Activated T-helper 1 cell treated with anti-CD3 and anti-CD28 coated beads, Interleukin-12 subunit alpha, Interleukin-12 subunit beta, Interleukin-2, Interleukin-4 antibody, amounts not matched to agents 30 ng/mL and 10 ng/mL and 1 ng/mL, durations not matched to agents 14 hours and 24 hours and 36 hours (primary cell): ENCODE measurements at regions not wholly inside any gene's neighbourhood (a gene's known extent, or its start where the extent isn't known, plus 50 kb on each side); places are given as distances from the start of the nearest gene placed in this dataset.
A peak's percentile ranks its signal among the peaks of the same experiment; 100 is the strongest.

Experiments
- DNase-seq: peaks from one replicate; pipeline ENCODE4 v3.0.0; 2021; ENCODE audit warnings: low spot score
- H3K27ac Mint-ChIP-seq: one replicate; pipeline ENCODE4 v1.8.0; 2021; ENCODE audit warnings: mild to moderate bottlenecking, mixed read lengths
- H3K27me3 Mint-ChIP-seq: one replicate; pipeline ENCODE4 v1.8.0; 2022; ENCODE audit warnings: mild to moderate bottlenecking, moderate library complexity, mixed read lengths; ENCODE audit not compliant: insufficient read depth
- H3K36me3 Mint-ChIP-seq: one replicate; pipeline ENCODE4 v1.8.0; 2021; ENCODE audit warnings: low read depth, mixed read lengths
- H3K4me1 Mint-ChIP-seq: one replicate; pipeline ENCODE4 v1.8.0; 2021; ENCODE audit warnings: low read depth, mixed read lengths
- H3K4me3 Mint-ChIP-seq: one replicate; pipeline ENCODE4 v1.8.0; 2021; ENCODE audit warnings: mild to moderate bottlenecking, moderate library complexity, mixed read lengths
- H3K9me3 Mint-ChIP-seq: one replicate; pipeline ENCODE4 v1.8.0; 2021; ENCODE audit warnings: mixed read lengths
- intact Hi-C: fragments of 100-400 bp; cut with micrococcal nuclease; formaldehyde crosslinking; loops from one replicate; pipeline ENCODE4 v1.15.1; 2024

GRCh38 chrX:10099411-10099810 is 57.4 kb upstream of the CLCN4 start:
- H3K9me3 Mint-ChIP-seq = no peaks in the 10 kb centered on the region
- H3K36me3 Mint-ChIP-seq = peaks cover 39% of the 10 kb centered on the region
- H3K27ac Mint-ChIP-seq = peak overlapping the region; percentile 87
- peak overlapping the region; percentile 79 for H3K4me3 Mint-ChIP-seq
- DNase-seq = no peak
- H3K4me1 Mint-ChIP-seq = peaks cover 34% of the 10 kb centered on the region
- no peaks in the 10 kb centered on the region for H3K27me3 Mint-ChIP-seq
- intact Hi-C loops = loop anchor here (5.0 to 10.0 kb wide), 2 partner anchors 637 to 1665 kb away; no protein-coding TSS in a partner anchor

- intact Hi-C loops = no loop called here
- no peak for DNase-seq
- no peaks in the 10 kb centered on the region for H3K27me3 Mint-ChIP-seq
- H3K36me3 Mint-ChIP-seq = peaks cover 35% of the 10 kb centered on the region
- H3K4me1 Mint-ChIP-seq = peaks cover 31% of the 10 kb centered on the region
- no peak overlapping the region for H3K4me3 Mint-ChIP-seq
- no peaks in the 10 kb centered on the region for H3K9me3 Mint-ChIP-seq
- H3K27ac Mint-ChIP-seq = no peak overlapping the region
Measured at GRCh38 chrX:10101269-10101668, 55.5 kb upstream of the CLCN4 start.

DNA sequence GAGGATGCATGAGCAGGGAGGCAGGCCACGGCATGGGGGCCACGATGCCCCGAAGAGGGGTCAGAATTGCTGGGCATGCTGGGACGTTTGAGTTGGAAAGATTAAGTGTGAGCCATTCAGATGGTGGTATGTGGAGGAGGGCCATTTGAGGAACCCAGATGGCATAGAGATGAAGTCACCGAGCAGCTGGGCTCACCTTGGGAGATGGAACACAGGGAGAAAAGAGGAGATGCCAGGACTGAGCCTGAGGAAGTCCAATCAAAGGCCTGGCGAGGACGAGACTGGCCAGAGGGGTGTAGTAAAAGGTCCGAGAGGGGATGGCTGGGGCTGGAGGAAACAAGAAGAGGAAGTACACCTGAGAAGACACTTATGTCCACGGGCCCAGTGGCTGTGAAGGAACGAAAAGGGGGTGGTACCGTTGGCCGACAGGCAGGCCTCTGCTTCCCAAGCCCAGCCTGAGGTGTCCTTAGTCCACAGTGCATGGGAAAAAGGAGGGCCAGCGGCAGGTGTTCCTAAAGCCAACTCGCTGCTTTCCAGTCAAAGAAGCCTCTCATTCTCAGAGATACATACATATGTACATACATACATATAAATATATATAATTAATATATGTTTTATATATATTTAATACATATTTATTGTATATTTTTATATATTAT is 54.6 kb upstream of the CLCN4 start:
- Mint-ChIP-seq H3K27ac (no peak overlapping the region), H3K4me3 (no peak overlapping the region), H3K9me3 (no peaks in the 10 kb centered on the region), H3K36me3 (peaks cover 31% of the 10 kb centered on the region), H3K27me3 (no peaks in the 10 kb centered on the region), H3K4me1 (peaks cover 35% of the 10 kb centered on the region)
- intact Hi-C loops = no loop called here
- no peak for DNase-seq

DNA sequence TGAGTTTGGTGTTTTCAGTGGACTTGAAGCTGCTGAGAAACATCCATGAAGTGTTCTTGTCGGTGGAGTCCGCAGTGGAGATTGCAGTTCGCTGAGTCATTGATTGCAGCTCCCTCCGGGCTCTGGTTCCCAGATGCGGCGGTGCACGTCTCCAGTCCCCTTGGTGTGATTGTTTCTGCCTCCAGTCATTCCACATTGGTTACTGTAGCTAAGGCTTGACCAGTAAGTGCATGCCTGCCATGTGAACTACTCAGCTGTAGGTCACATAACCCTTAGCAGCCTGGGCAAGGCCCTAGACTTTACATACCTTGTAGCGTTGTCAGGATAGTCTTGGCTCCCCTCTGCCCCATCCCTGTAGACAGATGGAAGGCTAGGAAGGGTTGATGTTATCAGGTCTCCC is 53.8 kb upstream of the CLCN4 start:
- Mint-ChIP-seq H3K4me1 (peaks cover 41% of the 10 kb centered on the region), H3K4me3 (no peak overlapping the region), H3K27ac (no peak overlapping the region), H3K9me3 (no peaks in the 10 kb centered on the region), H3K27me3 (no peaks in the 10 kb centered on the region), H3K36me3 (peaks cover 31% of the 10 kb centered on the region)
- no peak for DNase-seq
- intact Hi-C loops = no loop called here

DNA sequence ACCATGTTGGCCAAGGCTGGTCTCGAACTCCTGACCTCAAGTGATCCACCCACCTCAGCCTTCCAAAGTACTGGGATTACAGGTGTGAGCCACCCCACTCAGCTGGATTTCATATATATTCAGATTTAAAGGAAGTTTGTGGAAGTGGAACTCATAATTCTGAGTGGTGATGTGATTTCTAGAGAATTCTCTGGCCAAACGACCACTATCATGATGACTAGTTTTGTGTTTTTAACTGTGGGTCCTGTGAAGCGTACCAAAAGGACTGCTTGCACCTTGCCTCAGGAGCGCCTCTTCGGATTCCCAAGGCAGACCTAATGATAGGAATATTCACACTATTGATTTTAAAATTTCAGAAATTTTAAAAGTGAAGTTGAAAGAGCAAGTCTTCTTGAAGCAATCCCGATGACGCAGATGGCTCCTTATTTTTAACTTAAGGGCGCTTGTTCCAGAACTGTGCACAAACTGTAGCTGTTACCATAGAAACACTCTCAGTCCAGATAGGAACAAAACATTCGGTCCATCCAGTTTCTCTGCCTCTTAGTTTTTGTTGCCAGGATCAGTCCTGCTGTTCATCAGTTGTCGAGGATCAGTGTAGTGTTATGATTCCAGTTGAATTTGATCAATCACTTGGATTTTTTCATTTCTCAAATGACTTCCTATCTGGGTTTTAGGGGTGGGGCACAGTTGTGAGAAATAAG is 51.7 kb upstream of the CLCN4 start:
- H3K4me3 Mint-ChIP-seq = no peak overlapping the region
- H3K4me1 Mint-ChIP-seq = peaks cover 37% of the 10 kb centered on the region
- no peak for DNase-seq
- H3K36me3 Mint-ChIP-seq = peaks cover 22% of the 10 kb centered on the region
- no peaks in the 10 kb centered on the region for H3K9me3 Mint-ChIP-seq
- intact Hi-C loops = no loop called here
- H3K27ac Mint-ChIP-seq = peak overlapping the region; percentile 29
- H3K27me3 Mint-ChIP-seq = no peaks in the 10 kb centered on the region

- H3K4me1 Mint-ChIP-seq = peaks cover 53% of the 10 kb centered on the region
- H3K27me3 Mint-ChIP-seq = no peaks in the 10 kb centered on the region
- H3K27ac Mint-ChIP-seq = peak overlapping the region; percentile 79
- intact Hi-C loops = loop anchor here (1.0 kb wide), 1 partner anchor 9 kb away; no protein-coding TSS in a partner anchor
- peak overlapping the region; percentile 30 for H3K4me3 Mint-ChIP-seq
- peak; percentile 38 for DNase-seq
- H3K36me3 Mint-ChIP-seq = peaks cover 17% of the 10 kb centered on the region
- no peaks in the 10 kb centered on the region for H3K9me3 Mint-ChIP-seq
Measured at GRCh38 chrX:10106806-10107205, 50.0 kb upstream of the CLCN4 start.
